HG02610 (cell line): ENCODE measurements at regions not wholly inside any gene's neighbourhood (a gene's known extent, or its start where the extent isn't known, plus 50 kb on each side); places are given as distances from the start of the nearest gene placed in this dataset.
"Not testable (repeated sequence)": the region's sequence is repeated elsewhere in the genome, so short reads cannot be mapped to it uniquely, and the experiment has no call there.

ENCODE experiments used
- ATAC-seq: cut with Tn5 transposase; IDR thresholded peaks from one replicate; pipeline ENCODE4 v1.9.1; 2021; ENCODE audit warnings: mild to moderate bottlenecking, moderate library complexity; ENCODE audit not compliant: unreplicated experiment

GRCh38 chr3:158026236-158026635 is 80.0 kb downstream of the SHOX2 start:
- ATAC-seq, result no peak

GRCh38 chr3:158019897-158020296 is 86.3 kb downstream of the SHOX2 start:
- not testable (repeated sequence) for ATAC-seq

- no peak for ATAC-seq
These were observed 87.8 kb downstream of the SHOX2 start for GRCh38 chr3:158018462-158018861.

GRCh38 chr3:158012901-158013300 is 93.3 kb downstream of the SHOX2 start:
- ATAC-seq, result no peak

- no peak for ATAC-seq
These were observed 100.7 kb downstream of the SHOX2 start for GRCh38 chr3:158005391-158006100.

- no peak for ATAC-seq
These were observed 107.0 kb downstream of the SHOX2 start for GRCh38 chr3:157999246-157999645.

GRCh38 chr3:157982359-157982758 is 123.9 kb downstream of the SHOX2 start:
- no peak for ATAC-seq

- ATAC-seq, result no peak
These were observed 124.4 kb downstream of the SHOX2 start for GRCh38 chr3:157981819-157982218.

- ATAC-seq, result no peak
These were observed 127.2 kb downstream of the SHOX2 start for GRCh38 chr3:157979022-157979421.

GRCh38 chr3:157961665-157962064 is 144.6 kb downstream of the SHOX2 start:
- ATAC-seq, result no peak

GRCh38 chr3:157958457-157958856 is 147.8 kb downstream of the SHOX2 start:
- no peak for ATAC-seq

- no peak for ATAC-seq
These were observed 149.4 kb downstream of the SHOX2 start for GRCh38 chr3:157956850-157957249.

- ATAC-seq, result no peak
These were observed 150.0 kb downstream of the SHOX2 start for GRCh38 chr3:157956176-157956575.

GRCh38 chr3:157953565-157953964 is 152.7 kb downstream of the SHOX2 start:
- ATAC-seq, result no peak

GRCh38 chr3:157948605-157949383 is 157.4 kb downstream of the SHOX2 start:
- ATAC-seq, result no peak

- ATAC-seq, result no peak
These were observed 167.1 kb downstream of the SHOX2 start for GRCh38 chr3:157939166-157939565.

- ATAC-seq, result no peak
These were observed 168.0 kb downstream of the SHOX2 start for GRCh38 chr3:157938154-157938779.

GRCh38 chr3:157931517-157931916 is 174.7 kb downstream of the SHOX2 start:
- ATAC-seq, result no peak

- no peak for ATAC-seq
These were observed 176.0 kb downstream of the SHOX2 start for GRCh38 chr3:157930000-157930780.

- ATAC-seq, result no peak
These were observed 179.4 kb downstream of the SHOX2 start for GRCh38 chr3:157926822-157927221.

GRCh38 chr3:157922614-157923013 is 183.6 kb downstream of the SHOX2 start:
- peak; percentile 83 for ATAC-seq
